HG02885 (cell line): ENCODE measurements at regions not wholly inside any gene's neighbourhood (a gene's known extent, or its start where the extent isn't known, plus 50 kb on each side); places are given as distances from the start of the nearest gene placed in this dataset.

Experiments used
- ATAC-seq: cut with Tn5 transposase; IDR thresholded peaks from one replicate; pipeline ENCODE4 v1.9.1; 2021; ENCODE audit warnings: mild to moderate bottlenecking; ENCODE audit not compliant: unreplicated experiment, poor library complexity

GRCh38 chr2:43092520-43093179, 133.8 kb downstream of the ZFP36L2 start:
- ATAC-seq = no peak

DNA sequence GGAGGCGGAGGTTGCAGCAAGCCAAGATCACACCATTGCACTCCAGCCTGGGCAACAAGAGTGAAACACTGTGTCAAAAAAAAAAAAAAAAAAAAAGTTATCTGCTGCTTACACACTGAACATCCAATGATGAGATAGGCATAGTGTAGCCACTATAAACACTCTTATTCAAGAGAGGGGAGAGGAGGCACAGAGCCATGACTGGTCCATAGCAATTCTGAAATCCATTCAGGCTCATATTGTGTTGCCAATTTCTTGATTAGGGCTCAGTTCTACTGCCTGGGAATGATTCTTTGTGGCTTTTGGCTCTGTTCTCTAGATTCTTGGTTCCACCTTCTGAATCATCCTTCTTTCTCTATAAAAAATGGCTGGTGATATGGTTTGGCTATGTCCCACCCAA, 136.1 kb downstream of the ZFP36L2 start:
- ATAC-seq = no peak

DNA sequence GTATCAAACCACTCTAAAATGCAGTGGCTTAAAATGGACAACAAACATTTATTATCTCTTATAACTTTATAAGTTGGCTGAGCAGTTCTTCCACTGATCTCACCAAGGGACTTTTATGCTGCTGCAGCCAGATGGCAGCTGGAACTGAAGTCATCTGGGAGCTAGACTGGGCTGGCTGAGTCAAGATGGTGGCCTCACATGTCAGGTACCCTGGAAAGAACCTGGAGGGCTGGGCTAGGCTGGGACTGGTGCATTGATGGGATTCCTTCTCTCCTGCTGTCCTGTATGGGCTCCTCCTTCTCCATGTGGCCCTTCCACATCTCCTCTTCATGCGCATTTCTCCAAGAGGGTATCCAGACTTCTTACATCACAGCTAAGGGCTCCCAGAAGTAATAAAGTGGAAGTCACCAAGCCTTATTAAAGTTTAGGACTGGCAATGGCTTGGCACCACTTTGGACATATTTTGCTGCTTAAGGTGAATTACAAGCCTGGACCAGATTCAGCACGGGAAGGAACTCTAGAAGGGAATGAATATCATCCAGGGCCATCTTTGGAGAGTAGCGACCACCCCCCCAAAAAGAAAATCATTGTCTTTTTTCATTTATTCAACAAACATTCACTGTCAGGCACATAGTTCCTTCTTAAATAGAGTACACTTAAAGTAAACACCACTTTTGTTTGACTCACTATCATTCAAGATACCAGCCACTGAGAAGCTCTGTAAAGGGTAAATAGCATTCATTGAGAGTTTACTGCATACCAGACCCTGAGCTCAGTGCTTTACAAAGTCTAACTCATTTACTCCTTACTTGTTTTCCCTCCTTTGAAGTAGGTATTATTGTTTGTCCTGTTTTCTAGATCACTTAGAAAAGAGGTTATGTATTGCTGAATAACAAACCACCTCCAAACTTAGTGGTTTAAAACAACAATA, 138.0 kb downstream of the ZFP36L2 start:
- ATAC-seq = no peak

GRCh38 chr2:43087413-43087812, 139.0 kb downstream of the ZFP36L2 start:
- no peak for ATAC-seq

- ATAC-seq = no peak
Measured at GRCh38 chr2:43086451-43087221, 139.8 kb downstream of the ZFP36L2 start.

DNA sequence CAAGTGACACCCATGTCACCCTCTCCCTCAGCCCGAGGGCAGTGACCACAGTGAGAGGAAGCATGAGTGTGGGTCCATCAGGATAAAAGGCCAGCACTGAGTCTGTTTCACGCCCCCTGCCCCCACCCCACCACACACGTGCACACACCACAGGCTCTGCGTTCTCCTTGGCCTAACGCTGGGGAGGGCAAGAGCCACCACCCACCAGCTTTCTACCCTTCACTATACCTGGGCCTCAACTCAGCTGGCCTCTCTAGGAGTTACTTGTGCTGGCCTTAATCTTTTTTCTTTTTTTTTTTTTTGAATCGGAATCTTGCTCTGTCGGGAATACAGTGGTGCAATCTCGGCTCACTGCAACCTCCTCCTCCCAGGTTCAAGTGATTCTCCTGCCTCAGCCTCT, 140.5 kb downstream of the ZFP36L2 start:
- no peak for ATAC-seq

- ATAC-seq = no peak
Measured at GRCh38 chr2:43085505-43085904, 140.9 kb downstream of the ZFP36L2 start.

DNA sequence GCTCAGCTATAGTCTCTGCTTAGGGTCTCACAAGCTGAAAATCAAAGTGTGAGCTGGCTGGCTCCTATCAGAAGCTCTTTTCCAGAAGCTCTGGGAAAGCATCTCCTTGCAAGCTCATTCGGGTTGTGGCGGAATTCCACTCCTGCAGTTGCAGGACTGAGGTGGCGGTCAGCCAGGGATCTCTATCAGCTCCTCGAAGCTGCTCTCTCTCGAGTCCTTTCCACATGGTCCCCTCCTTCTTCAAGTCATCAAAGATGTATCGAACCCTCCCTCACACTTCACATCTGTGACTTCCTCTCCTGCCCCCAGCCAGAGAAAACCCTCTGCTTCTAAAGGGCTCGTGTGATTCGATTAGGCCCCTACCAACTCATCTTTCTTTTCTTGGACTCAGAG, 141.7 kb downstream of the ZFP36L2 start:
- no peak for ATAC-seq

DNA sequence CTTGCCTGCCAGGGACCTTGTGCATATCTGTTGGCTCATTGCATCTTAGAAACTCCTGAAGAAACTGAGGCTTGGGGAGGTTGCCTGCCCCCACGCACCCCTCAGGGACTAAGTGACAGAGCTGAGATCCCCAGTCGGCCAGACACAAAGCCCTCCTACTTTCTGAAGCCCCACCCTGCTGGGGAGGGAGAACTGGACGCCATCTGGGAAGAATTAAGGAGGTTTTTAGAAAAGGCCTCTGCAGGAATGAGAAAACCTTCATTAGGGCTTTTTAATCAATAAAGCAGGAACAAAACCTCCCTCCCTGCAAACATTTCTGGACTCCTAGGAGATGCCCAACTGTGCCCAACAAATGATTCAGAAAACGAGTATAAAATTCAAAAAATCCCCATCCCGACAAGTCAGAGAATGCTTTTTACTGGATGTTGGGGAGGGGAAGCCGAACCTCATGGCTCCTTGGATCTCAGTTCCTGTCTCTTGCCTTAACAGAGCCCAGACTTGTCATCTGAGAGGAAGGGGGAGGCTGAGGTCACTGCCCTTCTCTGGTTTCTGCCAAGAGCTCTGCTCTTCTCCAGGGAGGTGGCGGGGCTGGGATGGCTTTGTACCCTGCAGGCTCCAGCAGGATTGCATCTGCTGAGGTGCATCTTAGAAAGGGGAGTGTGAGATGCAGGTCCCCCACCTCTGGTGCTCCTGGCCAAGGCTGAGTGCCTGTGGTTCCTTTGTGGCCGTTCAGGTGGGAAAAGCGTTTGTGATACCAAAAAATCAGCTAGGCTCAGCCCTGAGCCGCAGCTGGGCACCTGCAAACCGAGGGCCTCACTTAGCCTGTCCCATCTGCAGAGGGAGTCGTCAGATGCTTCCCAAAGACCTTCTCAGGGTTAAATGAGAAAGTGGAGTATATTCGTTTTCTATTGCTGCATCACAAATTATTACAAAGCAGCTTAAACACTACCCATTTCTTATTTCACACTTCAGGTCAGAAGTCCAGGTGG, 142.4 kb downstream of the ZFP36L2 start:
- ATAC-seq = no peak

DNA sequence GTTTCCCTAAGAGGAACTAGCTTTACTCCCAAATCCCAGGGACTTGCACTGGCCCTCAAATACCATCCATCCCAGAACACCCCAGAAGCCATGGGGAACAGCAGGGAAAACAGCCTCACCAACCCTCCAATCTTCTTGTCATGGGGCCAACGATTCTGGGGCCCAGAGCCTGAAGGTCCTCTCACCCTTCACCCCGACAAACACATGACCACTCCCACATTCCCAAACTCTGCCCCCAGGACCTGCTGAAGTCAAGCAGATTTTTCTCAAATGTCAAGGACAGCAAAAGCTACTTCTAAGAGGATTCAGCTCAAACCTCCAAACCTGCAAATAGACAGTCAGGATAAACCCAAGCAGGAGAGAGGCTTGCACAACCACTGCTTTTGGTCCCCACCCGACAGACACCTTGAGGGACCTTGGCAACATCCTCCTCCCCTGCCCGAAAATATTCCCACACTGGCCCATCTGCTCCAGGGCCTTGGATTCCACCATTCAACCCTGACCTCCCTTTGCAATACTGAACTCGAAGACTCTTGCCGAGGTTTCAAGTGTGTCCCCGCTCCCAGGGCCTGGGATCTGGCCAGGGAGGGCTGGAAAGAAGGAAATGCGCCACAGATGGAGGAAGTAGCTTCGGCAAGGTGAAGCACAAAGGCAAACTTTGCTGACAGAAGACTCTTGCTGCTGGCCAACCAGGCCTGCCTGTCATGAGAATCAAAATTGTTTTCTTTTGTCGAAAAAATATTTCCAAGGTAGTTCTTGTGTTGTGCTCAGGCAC, 143.3 kb downstream of the ZFP36L2 start:
- no peak for ATAC-seq

DNA sequence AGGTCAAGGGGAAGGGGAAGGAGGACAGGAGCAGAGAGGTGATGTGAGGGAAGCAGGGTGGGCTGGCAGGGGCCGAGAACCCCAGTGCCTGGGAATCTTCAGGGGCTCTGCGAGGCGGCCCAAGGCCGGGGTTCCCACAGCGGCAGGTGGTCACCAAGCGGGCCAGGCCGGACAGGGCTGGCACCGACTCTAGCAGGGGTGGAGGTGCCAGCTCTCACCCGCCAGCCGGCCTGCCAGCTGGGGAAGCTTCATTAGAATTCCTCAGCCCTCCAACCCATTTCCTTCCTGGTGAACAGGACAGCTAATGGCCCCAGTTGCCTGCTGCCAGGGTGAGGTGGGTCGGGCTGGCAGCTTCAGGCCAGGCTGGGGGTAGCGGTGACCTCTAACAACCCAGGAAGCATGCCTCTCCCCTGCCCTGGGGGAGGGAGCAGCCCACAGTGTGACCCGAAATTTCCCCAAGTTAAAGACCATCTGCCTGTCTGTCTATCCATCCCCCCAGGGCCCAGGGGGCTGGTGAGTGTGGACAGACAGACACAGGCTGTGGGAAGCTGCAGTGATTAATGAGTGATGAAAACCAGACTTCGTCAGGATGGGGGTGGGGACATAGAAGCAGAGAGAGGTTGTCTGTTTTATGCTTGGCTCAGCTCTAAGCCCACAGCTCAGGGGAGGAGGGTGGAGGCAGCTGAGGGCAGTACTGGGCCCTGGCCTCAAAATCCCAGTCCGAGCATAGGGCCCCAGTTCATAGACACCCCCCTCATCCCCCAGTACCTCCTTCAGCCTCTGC, 144.1 kb downstream of the ZFP36L2 start:
- ATAC-seq = no peak

- no peak for ATAC-seq
Measured at GRCh38 chr2:43081131-43081765, 145.2 kb downstream of the ZFP36L2 start.

- ATAC-seq = no peak
Measured at GRCh38 chr2:43080571-43081021, 145.8 kb downstream of the ZFP36L2 start.

- no peak for ATAC-seq
Measured at GRCh38 chr2:43078781-43079755, 147.3 kb downstream of the ZFP36L2 start.

DNA sequence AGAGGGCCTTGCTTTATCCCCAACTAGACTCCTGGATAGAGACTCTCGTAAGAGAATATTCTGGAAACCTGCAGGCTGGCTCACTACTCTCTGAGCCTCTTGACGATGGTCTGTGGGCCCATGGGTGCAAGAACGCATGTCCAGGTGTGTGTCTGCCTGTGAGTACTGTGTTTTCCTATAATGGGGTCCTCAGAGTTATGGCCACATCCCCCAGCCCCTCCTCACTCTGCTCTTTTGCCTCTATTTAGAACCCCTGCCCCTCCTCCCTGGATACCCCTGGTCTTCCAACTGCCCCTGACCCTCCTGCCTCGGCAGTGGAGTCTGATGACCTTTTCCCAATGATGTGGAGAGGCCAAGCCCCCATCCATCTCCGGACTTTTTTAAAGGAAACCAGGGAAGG, 148.1 kb downstream of the ZFP36L2 start:
- no peak for ATAC-seq

- no peak for ATAC-seq
Measured at GRCh38 chr2:43077876-43078275, 148.5 kb downstream of the ZFP36L2 start.

DNA sequence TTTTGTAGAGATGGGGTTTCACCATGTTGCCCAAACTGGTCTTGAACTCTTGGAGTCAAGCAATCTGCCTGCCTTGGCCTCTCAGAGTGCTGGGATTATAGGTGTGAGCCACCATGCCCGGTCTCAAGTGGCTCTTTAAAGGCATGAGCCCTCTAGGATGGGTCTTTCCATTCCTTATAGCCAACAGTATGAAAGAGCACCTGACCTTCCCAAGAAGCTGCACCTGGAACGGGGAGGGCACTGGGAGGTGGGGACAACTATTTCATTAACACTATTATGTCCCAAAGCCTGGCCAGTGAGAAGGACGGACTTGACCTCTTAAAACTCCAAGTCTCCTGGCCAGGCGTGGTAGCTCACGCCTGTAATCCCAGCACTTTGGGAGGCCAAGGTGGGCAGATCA, 149.7 kb downstream of the ZFP36L2 start:
- ATAC-seq = no peak
